HEK293 (cell line): ENCODE measurements at regions not wholly inside any gene's neighbourhood (a gene's known extent, or its start where the extent isn't known, plus 50 kb on each side); places are given as distances from the start of the nearest gene placed in this dataset.

Experiments
- CTCF ChIA-PET: fragments of 350-600 bp; formaldehyde crosslinking; extraction: SDS; loops from one replicate; lab custom pipeline; 2021; ENCODE audit warnings: antibody characterized with exemption; lab: Yijun Ruan, JAX
- POLR2A ChIA-PET: fragments of 300-600 bp; formaldehyde crosslinking; extraction: SDS; loops from one replicate; lab custom pipeline; 2020; ENCODE audit warnings: antibody characterized with exemption, inconsistent platforms; lab: Yijun Ruan, JAX
- H3K27ac ChIP-seq: fragments of 200-500 bp; sonication (Bioruptor generic); 2 replicates; pipeline ENCODE4 v1.5.1; 2014; ENCODE audit warnings: low read depth, low read length, control low read depth, inconsistent platforms; ENCODE audit errors: extremely low read depth
- H3K36me3 ChIP-seq, 2 experiments: fragments of 200-500 bp in 1 of 2; sonication (Bioruptor generic) in 1 of 2; 1 replicate in 1 of 2; 2 replicates in 1 of 2; pipeline ENCODE4 v1.5.1; 2014 to 2017; ENCODE audit warnings: inconsistent platforms in 2 of 2, low read length in 2 of 2; ENCODE audit not compliant: control insufficient read depth in 2 of 2, insufficient read depth in 1 of 2
- H3K4me1 ChIP-seq: fragments of 200-500 bp; sonication (Bioruptor generic); 2 replicates; pipeline ENCODE4 v1.5.1; 2014; ENCODE audit warnings: mild to moderate bottlenecking, low read length, inconsistent platforms; ENCODE audit not compliant: control insufficient read depth, insufficient read depth
- H3K4me3 ChIP-seq: 2 replicates; pipeline ENCODE4 v1.5.1; 2011; ENCODE audit warnings: low read depth, mild to moderate bottlenecking, control low read depth, low read length, moderate library complexity
- H3K9me3 ChIP-seq: fragments of 200-500 bp; sonication (Bioruptor generic); 2 replicates; pipeline ENCODE4 v1.5.1; 2014; ENCODE audit warnings: low read depth, low read length, inconsistent platforms; ENCODE audit not compliant: control insufficient read depth, insufficient read depth
- BCL11B ChIP-seq: fragments of 450-650 bp; formaldehyde crosslinking; IDR thresholded peaks from 2 replicates; pipeline ENCODE4 v1.5.1; 2016; ENCODE audit warnings: low read depth, missing biosample characterization, missing genetic modification characterization
- CTCF ChIP-seq: fragments of 450-650 bp; formaldehyde crosslinking; IDR thresholded peaks from 2 replicates; pipeline ENCODE4 v1.5.1; 2016; ENCODE audit warnings: missing biosample characterization, missing genetic modification characterization
- INSM2 ChIP-seq: fragments of 450-650 bp; formaldehyde crosslinking; IDR thresholded peaks from 2 replicates; pipeline ENCODE4 v1.5.1; 2016; ENCODE audit warnings: missing biosample characterization, missing genetic modification characterization
- MYNN ChIP-seq: fragments of 450-650 bp; formaldehyde crosslinking; IDR thresholded peaks from 2 replicates; pipeline ENCODE4 v1.5.1; 2016; ENCODE audit warnings: missing biosample characterization, missing genetic modification characterization, borderline replicate concordance
- SCRT2 ChIP-seq: fragments of 450-650 bp; formaldehyde crosslinking; IDR thresholded peaks from 2 replicates; pipeline ENCODE4 v1.5.1; 2016; ENCODE audit warnings: missing biosample characterization, missing genetic modification characterization
- TRIM28 ChIP-seq: IDR thresholded peaks from 2 replicates; pipeline ENCODE4 v1.6.1; 2011; ENCODE audit warnings: low read length, control low read depth, borderline replicate concordance
- TSHZ1 ChIP-seq: fragments of 450-650 bp; formaldehyde crosslinking; IDR thresholded peaks from 2 replicates; pipeline ENCODE4 v1.5.1; 2016; ENCODE audit warnings: missing biosample characterization, missing genetic modification characterization, borderline replicate concordance
- ZBTB49 ChIP-seq: fragments of 450-650 bp; formaldehyde crosslinking; IDR thresholded peaks from 2 replicates; pipeline ENCODE4 v1.5.1; 2016; ENCODE audit warnings: missing biosample characterization, missing genetic modification characterization, low read depth
- ZBTB6 ChIP-seq: fragments of 450-650 bp; formaldehyde crosslinking; IDR thresholded peaks from 2 replicates; pipeline ENCODE4 v1.5.1; 2017; ENCODE audit warnings: missing biosample characterization, missing genetic modification characterization
- ZFHX2 ChIP-seq: fragments of 450-650 bp; formaldehyde crosslinking; conservative IDR thresholded peaks from 2 replicates; pipeline ENCODE4 v1.5.1; 2016; ENCODE audit warnings: missing biosample characterization, missing genetic modification characterization
- ZFP69B ChIP-seq: fragments of 450-650 bp; formaldehyde crosslinking; IDR thresholded peaks from 2 replicates; pipeline ENCODE4 v1.5.1; 2016; ENCODE audit warnings: missing biosample characterization, missing genetic modification characterization
- ZNF140 ChIP-seq: fragments of 450-650 bp; formaldehyde crosslinking; IDR thresholded peaks from 2 replicates; pipeline ENCODE4 v1.5.1; 2016; ENCODE audit warnings: missing biosample characterization, missing genetic modification characterization
- ZNF184 ChIP-seq: fragments of 450-650 bp; IDR thresholded peaks from 2 replicates; pipeline ENCODE4 v1.5.1; 2018; ENCODE audit warnings: missing biosample characterization, mild to moderate bottlenecking, missing genetic modification characterization
- ZNF2 ChIP-seq: fragments of 450-650 bp; formaldehyde crosslinking; IDR thresholded peaks from 2 replicates; pipeline ENCODE4 v1.5.1; 2016; ENCODE audit warnings: missing biosample characterization, missing genetic modification characterization
- ZNF214 ChIP-seq: fragments of 450-650 bp; formaldehyde crosslinking; IDR thresholded peaks from 2 replicates; pipeline ENCODE4 v1.5.1; 2017; ENCODE audit warnings: missing biosample characterization, mild to moderate bottlenecking, missing genetic modification characterization, borderline replicate concordance
- ZNF223 ChIP-seq: fragments of 450-650 bp; formaldehyde crosslinking; IDR thresholded peaks from 2 replicates; pipeline ENCODE4 v1.5.1; 2016; ENCODE audit warnings: missing biosample characterization, missing genetic modification characterization
- ZNF335 ChIP-seq: fragments of 450-650 bp; formaldehyde crosslinking; conservative IDR thresholded peaks from 2 replicates; pipeline ENCODE4 v1.5.1; 2016; ENCODE audit warnings: missing biosample characterization, missing genetic modification characterization
- ZNF350 ChIP-seq: fragments of 450-650 bp; formaldehyde crosslinking; IDR thresholded peaks from 2 replicates; pipeline ENCODE4 v1.5.0; 2017; ENCODE audit warnings: missing biosample characterization, mild to moderate bottlenecking, missing genetic modification characterization
- ZNF362 ChIP-seq: fragments of 450-650 bp; formaldehyde crosslinking; IDR thresholded peaks from 2 replicates; pipeline ENCODE4 v1.5.1; 2016; ENCODE audit warnings: missing biosample characterization, missing genetic modification characterization

GRCh38 chr4:35938936-35939335 is 305.4 kb downstream of the ARAP2 start:
- CTCF ChIA-PET, result no interaction called here
- no peaks in the 10 kb centered on the region for H3K36me3 ChIP-seq
- H3K4me3 ChIP-seq, result no peak overlapping the region
- POLR2A ChIA-PET, result no interaction called here
- TF ChIP-seq ZNF184 (tag by site-specific recombination) (no peak), ZBTB6 (tag by site-specific recombination) (no peak), ZFP69B (tag by site-specific recombination) (no peak)
- no peaks in the 10 kb centered on the region for H3K4me1 ChIP-seq
- no peak overlapping the region for H3K27ac ChIP-seq
- no peaks in the 10 kb centered on the region for H3K9me3 ChIP-seq

- POLR2A ChIA-PET, result no interaction called here
- TF ChIP-seq ZNF2 (tag by site-specific recombination), result no peak
- TF ChIP-seq SCRT2, result no peak
- TF ChIP-seq ZFHX2 (tag by site-specific recombination), result no peak
- no peak for TF ChIP-seq ZBTB49 (tag by site-specific recombination)
- TF ChIP-seq MYNN, result no peak
- no peak for TF ChIP-seq CTCF (tag by site-specific recombination)
- TF ChIP-seq TRIM28, result no peak
- TF ChIP-seq ZNF214 (tag by site-specific recombination), result no peak
- no peak for TF ChIP-seq ZNF223 (tag by site-specific recombination)
- no peak for TF ChIP-seq BCL11B (tag by site-specific recombination)
- no peak for TF ChIP-seq ZNF362 (tag by site-specific recombination)
- no peak for TF ChIP-seq ZNF140
- TF ChIP-seq ZNF335, result no peak
- TF ChIP-seq INSM2 (tag by site-specific recombination), result no peak
- TF ChIP-seq ZNF350, result no peak
- TF ChIP-seq TSHZ1 (tag by site-specific recombination), result no peak
- TF ChIP-seq, all 188 proteins: peak for 0
- CTCF ChIA-PET, result no interaction called here
- no peaks in the 10 kb centered on the region for H3K4me1 ChIP-seq
- no peak overlapping the region for H3K4me3 ChIP-seq
- no peak overlapping the region for H3K27ac ChIP-seq
- no peaks in the 10 kb centered on the region for H3K9me3 ChIP-seq
- no peaks in the 10 kb centered on the region for H3K36me3 ChIP-seq
Observed at GRCh38 chr4:35939751-35940150, 304.6 kb downstream of the ARAP2 start.
